Skin of body (tissue), 1 donor: ENCODE measurements at regions not wholly inside any gene's neighbourhood (a gene's known extent, or its start where the extent isn't known, plus 50 kb on each side); places are given as distances from the start of the nearest gene placed in this dataset.
"Not testable (repeated sequence)": the region's sequence is repeated elsewhere in the genome, so short reads cannot be mapped to it uniquely, and the experiment has no call there.

Source experiments
- DNase-seq: peaks from one replicate; lab custom pipeline; 2025; lab: John Stamatoyannopoulos, UW

DNA sequence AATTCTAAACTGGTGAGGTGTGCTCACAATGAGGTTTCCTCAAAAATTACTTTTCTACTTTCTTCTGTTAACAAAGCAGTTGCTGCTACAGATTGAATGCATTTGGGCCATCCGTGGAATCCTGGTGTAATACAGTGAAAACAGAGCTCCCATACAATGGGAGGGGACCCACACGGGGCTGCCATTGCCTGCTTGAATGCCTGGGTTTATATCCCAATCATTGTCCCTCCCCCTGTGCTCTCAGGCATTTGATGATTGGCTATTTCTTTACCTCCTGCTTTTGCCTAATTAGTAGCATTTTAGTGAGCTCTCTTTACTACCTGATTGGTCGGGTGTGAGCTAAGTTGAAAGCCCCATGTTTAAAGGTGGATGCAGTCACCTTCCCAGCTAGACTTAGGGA lies 52.9 kb upstream of the CSF1 start:
- not testable (repeated sequence) for DNase-seq

- DNase-seq, result not testable (repeated sequence)
Measured at GRCh38 chr1:109855986-109856385, 54.7 kb upstream of the CSF1 start.

GRCh38 chr1:109853972-109854371 lies 56.7 kb upstream of the CSF1 start:
- not testable (repeated sequence) for DNase-seq

DNA sequence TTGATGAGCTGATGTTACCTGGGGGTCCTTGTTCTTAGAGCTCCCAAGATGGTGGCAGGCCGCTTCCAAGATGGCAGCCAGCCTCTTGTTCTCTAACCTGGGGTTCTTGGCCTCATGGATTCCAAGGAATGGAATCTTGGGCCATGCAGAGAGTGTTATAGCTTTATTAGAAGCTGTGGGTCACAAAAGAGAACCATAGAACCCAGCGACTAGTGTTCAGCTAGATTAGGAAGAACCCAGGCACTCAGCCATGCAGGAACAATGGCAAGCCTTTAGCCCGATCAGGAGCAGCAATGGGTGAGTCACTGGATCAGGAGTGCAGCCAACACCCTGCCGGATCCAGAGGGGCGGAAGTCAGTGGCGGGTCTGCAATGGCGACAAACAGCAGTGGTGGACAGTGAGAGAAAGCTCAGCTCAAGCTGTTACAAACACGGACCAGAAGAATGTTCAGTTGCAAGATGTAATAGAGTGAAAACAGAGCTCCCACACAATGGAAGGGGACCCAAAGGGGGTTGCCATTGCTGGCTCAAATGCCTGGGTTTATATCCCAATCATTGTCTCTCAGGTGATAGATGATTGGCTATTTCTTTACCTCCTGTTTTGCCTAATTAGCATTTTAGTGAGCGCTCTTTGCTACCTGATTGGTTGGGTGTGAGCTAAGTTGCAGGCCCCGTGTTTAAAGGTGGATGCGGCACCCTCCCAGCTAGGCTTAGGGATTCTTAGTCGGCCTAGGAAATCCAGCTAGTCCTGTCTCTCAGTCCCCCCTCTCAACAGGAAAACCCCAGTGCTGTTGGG lies 58.2 kb upstream of the CSF1 start:
- DNase-seq, result not testable (repeated sequence)

DNA sequence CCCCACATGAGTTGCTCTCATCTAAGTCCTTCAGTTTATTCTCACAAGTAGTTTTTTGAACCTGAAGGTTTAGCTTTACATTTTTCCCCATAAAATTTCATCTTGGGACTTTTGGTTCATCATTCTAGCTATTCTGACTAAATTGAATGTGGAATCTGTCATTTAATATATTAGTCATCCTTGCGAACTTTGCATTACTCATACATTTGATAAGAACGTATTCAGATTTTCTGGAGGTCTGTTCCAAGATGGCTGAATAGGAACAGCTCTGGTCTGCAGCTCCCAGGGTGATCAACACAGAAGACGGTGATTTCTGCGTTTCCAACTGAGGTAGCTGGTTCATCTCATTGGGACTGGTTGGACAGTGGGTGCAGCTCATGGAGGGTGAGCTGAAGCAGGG lies 59.8 kb upstream of the CSF1 start:
- no peak for DNase-seq

DNA sequence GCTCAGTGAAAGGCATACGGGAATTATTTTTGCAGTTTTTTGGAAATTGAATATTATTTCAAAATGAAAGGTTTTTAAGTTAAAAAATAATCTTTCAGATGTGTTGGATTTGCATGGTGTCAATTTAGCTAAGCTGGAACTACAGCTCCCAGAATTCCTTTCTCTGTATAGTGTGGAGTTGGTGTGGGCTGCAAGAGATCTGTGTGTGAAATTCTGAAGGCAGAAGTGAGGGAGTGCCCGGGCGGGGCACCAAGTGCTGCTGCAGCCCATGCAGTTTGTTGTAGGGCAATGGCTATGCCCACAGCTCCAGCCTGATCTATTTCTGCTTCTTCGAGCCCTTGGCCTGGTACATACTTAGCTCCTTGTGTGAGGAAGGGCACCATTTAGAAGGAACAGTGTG lies 60.5 kb upstream of the CSF1 start:
- no peak for DNase-seq

DNA sequence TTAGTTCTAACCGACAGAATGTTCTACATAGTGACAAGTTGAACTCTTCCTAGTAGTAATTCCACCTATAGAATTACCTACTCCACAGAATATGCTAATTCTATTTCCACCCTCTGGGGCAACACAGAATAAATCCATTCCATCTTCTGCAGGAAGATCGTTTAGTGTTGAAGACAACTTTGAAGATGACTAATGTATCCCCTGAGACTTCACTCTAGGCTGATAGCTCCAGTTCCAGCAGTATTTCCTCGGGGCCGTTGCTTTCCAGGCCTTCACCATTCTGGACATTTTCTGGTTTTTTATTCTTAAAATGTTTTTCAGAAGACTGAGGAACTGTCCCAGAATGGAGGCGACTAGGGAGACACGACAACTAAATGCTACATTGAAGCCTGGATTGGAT lies 61.0 kb upstream of the CSF1 start:
- DNase-seq, result no peak

GRCh38 chr1:109847251-109847650 lies 63.4 kb upstream of the CSF1 start:
- DNase-seq, result no peak

GRCh38 chr1:109846846-109847245 lies 63.8 kb upstream of the CSF1 start:
- no peak for DNase-seq

DNA sequence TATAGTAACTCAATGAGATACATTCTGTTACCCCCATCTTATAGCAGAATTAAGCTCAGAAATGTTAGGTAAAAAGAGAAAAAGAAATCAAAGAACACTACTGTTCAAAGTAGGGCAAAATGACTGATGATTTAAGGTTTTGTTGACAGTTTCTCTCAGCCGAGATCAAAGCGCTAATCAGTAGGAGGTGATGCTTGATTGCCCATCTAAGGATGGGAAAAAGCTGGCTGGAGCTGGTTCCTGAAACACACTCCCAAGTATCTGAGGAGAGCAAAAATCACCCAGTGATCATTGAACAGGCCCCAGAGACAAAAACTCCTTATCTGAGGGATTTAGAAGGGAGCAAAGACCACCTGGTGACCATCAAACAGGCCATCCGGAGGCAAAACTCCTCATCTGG lies 64.5 kb upstream of the CSF1 start:
- DNase-seq, result no peak

GRCh38 chr1:109845658-109846057 lies 65.0 kb upstream of the CSF1 start:
- DNase-seq, result no peak

DNA sequence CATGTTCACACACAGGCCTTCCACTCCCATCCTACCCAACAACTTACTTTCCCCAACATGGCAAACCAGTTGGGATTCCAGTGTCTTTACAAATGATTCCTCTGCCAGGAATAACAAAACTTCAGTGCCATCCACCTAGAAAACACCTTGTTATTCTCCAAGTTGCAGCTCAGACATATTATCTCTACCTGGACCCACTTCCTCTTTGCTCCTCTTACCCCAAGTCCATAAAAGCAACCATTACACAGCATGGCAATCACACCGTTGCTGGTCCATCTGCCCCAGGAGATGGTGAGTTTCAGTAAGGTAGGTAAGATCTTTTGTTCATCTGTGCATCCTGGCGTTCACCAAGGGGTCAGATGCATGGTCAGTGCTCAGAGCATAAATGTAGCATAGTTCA lies 66.0 kb upstream of the CSF1 start:
- DNase-seq, result no peak

DNA sequence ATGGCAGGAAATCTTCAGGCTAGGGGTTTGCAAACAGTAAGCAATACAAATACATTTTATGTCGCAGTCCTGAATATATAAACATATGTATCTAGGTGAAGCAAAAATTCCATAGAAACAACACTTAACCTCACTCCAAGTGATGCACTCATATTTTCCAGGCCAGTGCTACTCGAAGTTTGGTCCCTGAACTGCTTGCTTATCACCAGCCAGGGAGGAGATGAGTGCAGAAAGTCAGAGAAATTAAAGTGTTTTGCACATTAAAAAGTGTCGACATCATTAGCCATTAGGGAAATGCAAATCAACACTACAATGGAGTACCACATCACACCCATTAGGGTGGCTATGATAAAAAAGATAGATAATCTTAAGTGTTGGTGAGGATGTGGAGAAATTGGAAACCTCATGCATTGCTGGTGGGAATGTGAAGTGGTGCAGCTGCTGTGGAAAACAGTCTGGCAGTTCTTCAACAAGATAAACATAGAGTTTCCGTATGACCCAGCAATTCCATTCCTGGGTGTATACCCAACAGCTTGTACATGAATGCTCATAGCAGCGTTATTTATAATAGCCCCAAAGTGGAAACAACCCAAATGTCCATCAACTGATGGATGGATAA lies 70.5 kb upstream of the CSF1 start:
- DNase-seq, result no peak

GRCh38 chr1:109839276-109839675 lies 71.4 kb upstream of the CSF1 start:
- not testable (repeated sequence) for DNase-seq

GRCh38 chr1:109838838-109839240 lies 71.8 kb upstream of the CSF1 start:
- no peak for DNase-seq

DNA sequence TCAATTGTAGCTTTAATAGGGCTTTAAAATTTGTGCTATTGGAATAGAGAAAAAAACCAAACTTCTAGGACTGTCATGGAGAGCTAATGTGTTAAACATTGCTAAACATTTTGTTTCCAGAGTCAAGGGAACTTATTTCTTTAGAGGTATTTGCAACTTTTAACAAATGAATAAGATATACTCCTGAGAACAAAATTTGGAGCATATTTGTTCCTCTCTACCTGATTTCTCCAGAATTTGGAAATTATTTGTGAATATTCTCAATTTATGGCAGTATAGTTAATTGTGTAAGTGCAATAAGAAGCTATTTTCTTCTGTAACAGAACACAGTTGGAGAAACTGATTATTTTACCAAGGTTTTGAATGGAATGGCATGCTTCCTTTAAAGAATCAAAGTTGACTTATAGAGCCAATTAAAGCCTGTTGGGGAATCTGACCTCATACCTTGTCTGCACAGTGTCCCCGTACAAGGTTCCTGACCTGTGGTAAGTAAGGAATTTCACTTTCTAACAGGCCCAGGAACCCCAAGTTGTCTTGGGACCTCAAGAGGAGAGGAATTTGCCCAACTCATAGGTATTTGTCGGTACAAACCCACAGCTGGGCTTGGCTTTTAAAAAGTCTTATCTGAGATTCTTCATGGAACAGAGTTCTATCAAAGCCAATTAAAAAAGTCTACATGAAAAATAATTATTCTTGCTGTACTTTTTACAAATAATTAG lies 72.6 kb upstream of the CSF1 start:
- DNase-seq, result no peak

- not testable (repeated sequence) for DNase-seq
Measured at GRCh38 chr1:109835645-109836044, 71.9 kb upstream of the EPS8L3 start.

- no peak for DNase-seq
Measured at GRCh38 chr1:109834951-109835350, 71.2 kb upstream of the EPS8L3 start.

DNA sequence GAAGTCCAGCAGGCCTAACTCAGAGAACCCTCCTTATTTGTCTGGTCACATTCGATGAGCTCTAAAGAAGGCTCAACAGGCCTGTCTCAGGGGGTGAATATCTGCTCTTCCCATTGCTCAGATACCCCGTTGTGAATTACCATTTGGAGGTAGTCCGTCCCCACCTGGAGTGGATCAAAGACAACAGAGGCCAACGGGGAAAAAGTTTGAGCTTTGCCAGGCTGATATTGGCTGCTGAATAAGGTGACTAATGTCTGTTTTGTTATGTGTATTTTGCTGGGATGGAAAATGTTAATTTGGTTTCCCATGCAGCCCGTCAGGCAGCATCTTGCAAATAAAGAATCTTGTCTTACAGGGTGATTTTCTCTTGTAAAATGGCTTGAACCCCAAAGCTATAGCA lies 69.2 kb upstream of the EPS8L3 start:
- no peak for DNase-seq

GRCh38 chr1:109828756-109829505 lies 65.2 kb upstream of the EPS8L3 start:
- DNase-seq, result no peak

DNA sequence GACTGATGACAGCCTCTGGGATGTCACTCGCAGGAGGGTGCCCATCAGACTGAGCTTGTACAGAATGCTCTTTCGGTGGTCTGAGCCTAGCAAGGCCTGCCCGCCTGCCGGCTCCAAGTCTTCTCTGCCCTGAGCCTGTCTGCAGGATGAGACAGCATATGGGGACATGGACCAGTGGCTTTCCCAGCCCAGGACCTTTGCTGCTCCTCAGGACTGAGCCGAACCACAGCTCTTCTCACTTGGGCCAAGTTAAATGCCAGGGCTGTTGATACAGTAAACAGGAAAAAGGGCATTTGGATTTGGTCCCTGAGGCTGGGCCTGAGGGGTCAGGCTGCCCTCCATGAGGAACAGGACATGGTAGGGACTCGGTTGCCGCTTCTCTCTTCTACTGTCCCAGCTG lies 64.3 kb upstream of the EPS8L3 start:
- DNase-seq, result no peak

DNA sequence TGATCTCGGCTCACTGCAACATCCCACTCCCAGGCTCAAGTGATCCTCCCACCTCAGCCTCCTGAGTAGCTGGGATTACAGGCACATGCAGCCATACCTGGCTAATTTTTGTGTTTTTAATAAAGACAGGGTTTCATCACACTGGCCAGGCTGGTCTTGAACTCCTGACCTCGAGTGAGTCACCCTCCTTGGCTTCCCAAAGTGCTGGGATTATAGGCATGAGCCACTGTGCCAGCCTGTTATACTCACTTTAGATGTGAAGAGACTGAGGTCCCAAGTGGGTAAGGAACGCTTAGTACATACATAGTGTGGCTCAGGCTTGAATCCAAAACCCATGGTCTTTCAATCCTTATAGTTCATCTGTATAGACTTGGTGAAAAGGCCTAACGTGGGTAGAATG lies 63.7 kb upstream of the EPS8L3 start:
- no peak for DNase-seq
